ENCODE measurements at regions not wholly inside any gene's neighbourhood (a gene's known extent, or its start where the extent isn't known, plus 50 kb on each side); places are given as distances from the start of the nearest gene placed in this dataset.

DNA sequence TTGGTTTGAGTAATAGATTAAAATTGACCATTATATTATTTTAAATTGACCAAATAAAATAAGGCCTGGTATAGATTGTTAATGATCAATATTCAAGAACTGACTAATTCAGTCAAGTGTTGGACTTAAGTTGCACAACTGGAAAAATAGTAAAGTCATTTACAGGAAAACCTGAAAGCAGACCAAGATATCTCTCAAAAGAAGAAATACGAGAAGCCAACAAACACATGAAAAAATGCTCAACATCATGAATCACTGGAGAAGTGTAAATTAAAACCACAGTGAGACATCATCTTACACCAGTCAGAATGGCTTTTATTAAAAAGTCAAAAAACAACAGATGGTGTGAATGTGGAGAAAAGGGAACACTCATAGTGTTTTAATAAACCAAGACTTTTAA, 80.4 kb upstream of the MALRD1 start:
- H3K36me3 ChIP-seq (ENCODE audit: control insufficient read depth, insufficient read depth, low read length): no peaks in the 10 kb centered on the region
- no peaks in the 10 kb centered on the region for H3K27me3 ChIP-seq (ENCODE audit: control insufficient read depth, insufficient read depth, low read length)
- ChIA-PET POLR2A (no interaction called here), CTCF (no interaction called here)
- TF ChIP-seq, protein P1, sequence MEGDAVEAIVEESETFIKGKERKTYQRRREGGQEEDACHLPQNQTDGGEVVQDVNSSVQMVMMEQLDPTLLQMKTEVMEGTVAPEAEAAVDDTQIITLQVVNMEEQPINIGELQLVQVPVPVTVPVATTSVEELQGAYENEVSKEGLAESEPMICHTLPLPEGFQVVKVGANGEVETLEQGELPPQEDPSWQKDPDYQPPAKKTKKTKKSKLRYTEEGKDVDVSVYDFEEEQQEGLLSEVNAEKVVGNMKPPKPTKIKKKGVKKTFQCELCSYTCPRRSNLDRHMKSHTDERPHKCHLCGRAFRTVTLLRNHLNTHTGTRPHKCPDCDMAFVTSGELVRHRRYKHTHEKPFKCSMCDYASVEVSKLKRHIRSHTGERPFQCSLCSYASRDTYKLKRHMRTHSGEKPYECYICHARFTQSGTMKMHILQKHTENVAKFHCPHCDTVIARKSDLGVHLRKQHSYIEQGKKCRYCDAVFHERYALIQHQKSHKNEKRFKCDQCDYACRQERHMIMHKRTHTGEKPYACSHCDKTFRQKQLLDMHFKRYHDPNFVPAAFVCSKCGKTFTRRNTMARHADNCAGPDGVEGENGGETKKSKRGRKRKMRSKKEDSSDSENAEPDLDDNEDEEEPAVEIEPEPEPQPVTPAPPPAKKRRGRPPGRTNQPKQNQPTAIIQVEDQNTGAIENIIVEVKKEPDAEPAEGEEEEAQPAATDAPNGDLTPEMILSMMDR (IDR thresholded peaks at IDR 0.05; ENCODE audit: insufficient read depth, low read depth, low read length): no peak
- H3K4me3 ChIP-seq (ENCODE audit: low read depth, low read length): no peak overlapping the region
- no peak for DNase-seq (ENCODE audit: low read depth)

GRCh38 chr10:18976696-18977251, 71.8 kb upstream of the MALRD1 start:
- CTCF ChIA-PET: no interaction called here
- H3K36me3 ChIP-seq (ENCODE audit: control insufficient read depth, insufficient read depth, low read length): no peaks in the 10 kb centered on the region

DNA sequence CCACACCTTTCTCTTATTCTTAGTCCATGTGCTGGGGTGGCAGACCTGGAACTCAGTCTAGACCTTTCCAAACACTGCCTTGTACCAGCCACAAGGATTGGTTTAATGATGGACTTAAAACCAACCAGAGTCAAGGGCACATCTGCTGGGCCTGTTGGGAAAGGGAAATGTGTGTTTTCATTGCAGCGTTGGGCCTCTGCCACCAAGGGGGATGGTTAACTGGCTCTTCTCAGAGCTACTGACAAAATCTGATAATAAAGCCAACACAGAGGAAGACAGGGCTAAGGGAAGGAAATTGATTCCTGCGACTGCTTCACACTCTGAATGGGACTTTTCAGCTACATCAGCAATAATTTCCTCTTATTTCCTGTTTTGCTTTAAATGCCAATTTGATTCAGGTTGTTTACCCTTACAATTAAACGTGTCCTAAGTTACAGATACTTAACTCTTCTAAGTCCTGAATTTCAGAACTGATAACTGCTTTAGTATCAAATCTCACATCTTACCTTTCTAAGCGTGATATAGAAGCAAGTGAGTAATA, 68.4 kb upstream of the MALRD1 start:
- TF ChIP-seq, protein P1 (IDR thresholded peaks at IDR 0.05; ENCODE audit: insufficient read depth, low read depth, low read length): no peak
- no peaks in the 10 kb centered on the region for H3K27me3 ChIP-seq (ENCODE audit: control insufficient read depth, insufficient read depth, low read length)
- POLR2A ChIA-PET: no interaction called here
- CTCF ChIA-PET: interaction anchor here (0.6 kb wide), 1 partner anchor 22 kb away, joined by 3 read pairs; no protein-coding TSS in a partner anchor
- no peak for DNase-seq (ENCODE audit: low read depth)
- no peak overlapping the region for H3K4me3 ChIP-seq (ENCODE audit: low read depth, low read length)
- H3K36me3 ChIP-seq (ENCODE audit: control insufficient read depth, insufficient read depth, low read length): no peaks in the 10 kb centered on the region

More at GRCh38 chr10:18976696-18977251, 71.8 kb upstream of the MALRD1 start:
- no peak overlapping the region for H3K4me3 ChIP-seq (ENCODE audit: low read depth, low read length)
- no peaks in the 10 kb centered on the region for H3K27me3 ChIP-seq (ENCODE audit: control insufficient read depth, insufficient read depth, low read length)
- DNase-seq (ENCODE audit: low read depth): no peak
- POLR2A ChIA-PET: no interaction called here
- TF ChIP-seq, protein P1 (IDR thresholded peaks at IDR 0.05; ENCODE audit: insufficient read depth, low read depth, low read length): no peak

DNA sequence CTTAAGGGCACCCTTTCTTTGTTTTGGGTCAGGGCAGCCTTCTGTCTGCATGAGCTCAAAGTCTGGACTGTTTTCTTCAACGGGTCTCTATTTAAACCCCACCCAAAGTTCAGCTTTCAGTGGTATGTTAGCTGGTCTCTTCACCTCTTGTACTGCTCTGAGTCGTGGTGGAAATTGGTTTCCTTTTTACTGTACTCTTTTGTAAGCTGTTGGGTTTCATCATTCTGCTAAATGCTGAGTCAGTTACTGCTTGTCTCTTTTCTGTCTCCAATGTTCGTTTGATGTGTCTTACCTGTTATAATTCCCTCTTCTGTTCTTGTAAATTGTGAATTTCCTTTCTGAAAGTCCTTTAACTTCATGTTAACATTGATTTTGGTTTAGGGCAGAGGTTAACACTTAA, 64.1 kb upstream of the MALRD1 start:
- no peak for DNase-seq (ENCODE audit: low read depth)
- ChIA-PET POLR2A (no interaction called here), CTCF (no interaction called here)
- TF ChIP-seq, protein P1 (IDR thresholded peaks at IDR 0.05; ENCODE audit: insufficient read depth, low read depth, low read length): no peak
- no peaks in the 10 kb centered on the region for H3K36me3 ChIP-seq (ENCODE audit: control insufficient read depth, insufficient read depth, low read length)
- no peaks in the 10 kb centered on the region for H3K27me3 ChIP-seq (ENCODE audit: control insufficient read depth, insufficient read depth, low read length)
- no peak overlapping the region for H3K4me3 ChIP-seq (ENCODE audit: low read depth, low read length)

DNA sequence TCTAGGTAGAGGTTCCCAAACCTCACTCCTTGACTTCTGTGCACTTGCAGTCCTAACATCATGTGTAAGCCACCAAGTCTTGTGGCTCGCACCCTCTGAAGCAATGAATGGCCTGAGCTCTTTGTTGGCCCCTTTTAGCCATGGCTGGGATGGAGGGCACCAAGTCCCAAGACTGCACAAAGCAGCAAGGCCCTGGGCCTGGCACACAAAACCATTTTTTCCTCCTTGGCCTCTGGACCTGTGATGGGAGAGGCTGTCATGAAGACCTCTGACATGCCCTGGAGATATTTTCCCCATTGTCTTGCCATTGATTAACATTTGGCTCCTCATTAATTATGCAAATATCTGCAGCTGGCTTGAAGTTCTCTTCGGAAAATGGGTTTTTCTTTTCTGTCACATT, 60.3 kb upstream of the MALRD1 start:
- Histone ChIP-seq H3K36me3 (ENCODE audit: control insufficient read depth, insufficient read depth, low read length) (no peaks in the 10 kb centered on the region), H3K4me3 (ENCODE audit: low read depth, low read length) (no peak overlapping the region), H3K27me3 (ENCODE audit: control insufficient read depth, insufficient read depth, low read length) (no peaks in the 10 kb centered on the region)
- no peak for DNase-seq (ENCODE audit: low read depth)
- ChIA-PET CTCF (no interaction called here), POLR2A (no interaction called here)
- TF ChIP-seq, protein P1 (IDR thresholded peaks at IDR 0.05; ENCODE audit: insufficient read depth, low read depth, low read length): no peak

Measured in BJ (cell line).